Breast epithelium (tissue), 4 donors: ENCODE measurements at regions not wholly inside any gene's neighbourhood (a gene's known extent, or its start where the extent isn't known, plus 50 kb on each side); places are given as distances from the start of the nearest gene placed in this dataset.

Experiments used
- DNase-seq, 2 donors: peaks; one replicate each; pipeline ENCODE4 v3.0.0-alpha.2; 2019; ENCODE audit warnings: low spot score in 2 of 2
- H3K27ac ChIP-seq, 2 donors: fragments of 200-600 bp; sonication (generic) in 1 of 2; one replicate each; pipeline ENCODE4 v1.5.1; 2016 to 2019; ENCODE audit warnings: mild to moderate bottlenecking in 1 of 2
- H3K27me3 ChIP-seq, 2 donors: fragments of 200-600 bp; sonication (generic) in 1 of 2; one replicate each; pipeline versions ENCODE4 v1.5.1 to v1.6.0; 2017 to 2019; ENCODE audit warnings: control low read depth in 1 of 2, mild to moderate bottlenecking in 1 of 2
- H3K36me3 ChIP-seq: fragments of 200-600 bp; one replicate; pipeline ENCODE4 v1.5.1; 2019
- H3K4me1 ChIP-seq, 2 donors: fragments of 200-600 bp; sonication (generic); one replicate each; pipeline ENCODE4 v1.5.1; 2016 to 2019; ENCODE audit warnings: control low read depth in 1 of 2
- H3K4me3 ChIP-seq, 3 donors: fragments of 200-600 bp; sonication (generic); 1 replicate in 2 of 3; 2 replicates in 1 of 3; pipeline ENCODE4 v1.5.1; 2016 to 2019; ENCODE audit warnings: mild to moderate bottlenecking in 3 of 3, moderate library complexity in 2 of 3
- H3K9me3 ChIP-seq, 2 donors: fragments of 200-600 bp; sonication (generic) in 1 of 2; one replicate each; pipeline ENCODE4 v1.5.1; 2016 to 2019; ENCODE audit warnings: control low read depth in 1 of 2
- POLR2A ChIP-seq: fragments of 450-650 bp; IDR thresholded peaks from one replicate; pipeline ENCODE4 v1.6.1; 2016; ENCODE audit warnings: antibody characterized with exemption, mild to moderate bottlenecking, moderate library complexity
- POLR2AphosphoS5 ChIP-seq, 3 donors: sonication (generic); formaldehyde crosslinking; IDR thresholded peaks; one replicate each; pipeline ENCODE4 v1.6.1; 2017; ENCODE audit warnings: antibody characterized with exemption in 3 of 3
- intact Hi-C: fragments of 100-400 bp; cut with DNase I; formaldehyde crosslinking; loops from one replicate; pipeline ENCODE4 v1.15.1; 2023; ENCODE audit warnings: low total_unique reads
- TF ChIP-seq, protein P1 (sequence below), 3 donors: fragments of 450-650 bp; IDR thresholded peaks; one replicate each; pipeline ENCODE4 v1.5.1; 2016 to 2017; ENCODE audit warnings: antibody characterized with exemption in 3 of 3, mild to moderate bottlenecking in 3 of 3, moderate library complexity in 3 of 3

DNA sequence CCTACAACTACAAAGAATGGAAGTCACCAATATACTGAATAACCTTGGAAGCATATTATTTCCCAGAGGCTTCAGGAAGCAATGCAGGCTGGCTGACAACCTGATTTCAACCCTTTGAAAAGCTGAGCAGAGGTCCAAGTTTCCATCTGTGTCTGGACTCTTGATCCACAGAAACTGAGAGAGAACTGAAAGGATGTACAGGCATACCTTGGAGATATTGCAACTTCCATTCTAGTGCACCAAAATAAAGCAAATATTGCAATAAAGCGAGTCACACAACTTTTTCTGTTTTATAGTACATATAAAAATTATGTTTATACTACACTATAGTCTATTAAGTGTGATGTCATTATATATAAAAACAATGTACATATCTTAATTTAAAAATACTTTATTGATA, 85.3 kb downstream of the TYW3 start:
- Histone ChIP-seq H3K4me3 (no peak overlapping the region), H3K36me3 (no peaks in the 10 kb centered on the region), H3K27me3 (no peaks in the 10 kb centered on the region), H3K27ac (no peak overlapping the region), H3K9me3 (no peaks in the 10 kb centered on the region), H3K4me1 (no peaks in the 10 kb centered on the region)
- TF ChIP-seq POLR2AphosphoS5 (IDR thresholded peaks at IDR 0.05) (no peak), POLR2A (no peak)
- TF ChIP-seq, protein P1, sequence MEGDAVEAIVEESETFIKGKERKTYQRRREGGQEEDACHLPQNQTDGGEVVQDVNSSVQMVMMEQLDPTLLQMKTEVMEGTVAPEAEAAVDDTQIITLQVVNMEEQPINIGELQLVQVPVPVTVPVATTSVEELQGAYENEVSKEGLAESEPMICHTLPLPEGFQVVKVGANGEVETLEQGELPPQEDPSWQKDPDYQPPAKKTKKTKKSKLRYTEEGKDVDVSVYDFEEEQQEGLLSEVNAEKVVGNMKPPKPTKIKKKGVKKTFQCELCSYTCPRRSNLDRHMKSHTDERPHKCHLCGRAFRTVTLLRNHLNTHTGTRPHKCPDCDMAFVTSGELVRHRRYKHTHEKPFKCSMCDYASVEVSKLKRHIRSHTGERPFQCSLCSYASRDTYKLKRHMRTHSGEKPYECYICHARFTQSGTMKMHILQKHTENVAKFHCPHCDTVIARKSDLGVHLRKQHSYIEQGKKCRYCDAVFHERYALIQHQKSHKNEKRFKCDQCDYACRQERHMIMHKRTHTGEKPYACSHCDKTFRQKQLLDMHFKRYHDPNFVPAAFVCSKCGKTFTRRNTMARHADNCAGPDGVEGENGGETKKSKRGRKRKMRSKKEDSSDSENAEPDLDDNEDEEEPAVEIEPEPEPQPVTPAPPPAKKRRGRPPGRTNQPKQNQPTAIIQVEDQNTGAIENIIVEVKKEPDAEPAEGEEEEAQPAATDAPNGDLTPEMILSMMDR (IDR thresholded peaks at IDR 0.05), result no peak
- DNase-seq, result no peak
- intact Hi-C loops, result no loop called here

DNA sequence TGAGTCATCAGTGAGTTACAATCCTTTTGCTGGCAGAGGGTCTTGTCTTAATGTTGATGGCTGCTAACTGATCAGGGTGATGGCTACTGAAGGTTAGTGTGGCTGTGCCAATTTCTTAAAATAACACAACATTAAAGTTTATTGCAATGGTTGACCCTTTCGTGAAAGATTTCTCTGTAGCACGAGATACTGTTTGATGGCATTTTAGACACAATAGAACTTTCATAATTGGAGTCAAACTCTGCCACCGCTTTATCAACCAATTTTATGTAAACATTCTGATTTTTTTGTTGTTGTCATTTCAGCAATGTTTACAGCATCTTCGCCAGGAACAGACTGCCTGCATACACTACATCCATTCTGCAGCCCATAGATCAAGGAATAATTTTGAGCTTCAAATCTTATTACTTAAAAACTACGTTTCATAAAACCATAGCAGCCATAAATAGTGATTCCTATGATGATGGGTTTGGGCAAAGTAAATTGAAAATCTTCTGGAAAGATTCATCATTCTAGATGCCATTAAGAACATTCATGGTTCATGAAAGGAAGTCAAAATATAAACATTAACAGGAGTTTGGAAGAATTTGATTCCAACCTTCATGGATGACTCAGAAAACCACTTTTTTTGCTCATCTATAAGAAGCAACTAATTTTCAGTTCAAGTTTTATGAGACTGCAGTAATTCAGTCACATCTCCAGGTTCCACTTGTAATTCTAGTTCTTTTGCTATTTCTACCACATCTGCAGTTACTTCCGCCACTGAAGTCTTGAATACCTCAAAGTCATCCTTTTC, 85.9 kb downstream of the TYW3 start:
- no peak overlapping the region for H3K4me3 ChIP-seq
- TF ChIP-seq, protein P1 (IDR thresholded peaks at IDR 0.05), result no peak
- no peaks in the 10 kb centered on the region for H3K36me3 ChIP-seq
- DNase-seq, result no peak
- intact Hi-C loops, result no loop called here
- no peaks in the 10 kb centered on the region for H3K27me3 ChIP-seq
- H3K27ac ChIP-seq, result no peak overlapping the region
- H3K9me3 ChIP-seq, result no peaks in the 10 kb centered on the region
- H3K4me1 ChIP-seq, result no peaks in the 10 kb centered on the region

DNA sequence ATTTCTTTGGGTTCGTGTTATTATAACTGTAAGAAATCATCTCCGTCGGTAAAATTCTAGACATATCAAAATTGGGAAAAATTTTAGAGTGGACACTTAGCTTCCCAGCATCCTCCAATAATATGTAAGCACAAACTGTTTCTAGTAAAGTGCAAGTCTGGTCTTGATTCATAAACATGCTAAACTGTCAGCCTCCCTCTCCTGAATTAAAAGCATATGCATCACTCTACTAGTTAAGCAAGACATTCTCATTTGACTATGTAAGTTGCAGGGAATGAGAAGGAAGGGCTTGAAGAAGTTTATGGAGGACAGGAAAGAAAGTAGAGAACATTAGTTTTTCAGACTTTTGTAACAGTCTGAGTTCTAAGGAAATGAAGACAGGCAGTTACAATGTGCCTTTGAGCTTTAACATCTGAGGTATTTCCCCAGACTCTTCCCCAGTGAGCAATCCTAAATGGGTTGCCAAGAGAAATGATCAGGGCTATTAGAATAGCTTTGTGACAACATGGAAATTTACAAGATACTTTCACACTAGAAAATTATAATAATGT, 90.0 kb downstream of the TYW3 start:
- Histone ChIP-seq H3K9me3 (no peaks in the 10 kb centered on the region), H3K27ac (no peak overlapping the region), H3K4me1 (no peaks in the 10 kb centered on the region), H3K36me3 (no peaks in the 10 kb centered on the region), H3K27me3 (no peaks in the 10 kb centered on the region), H3K4me3 (no peak overlapping the region)
- intact Hi-C loops, result no loop called here
- no peak for DNase-seq
- TF ChIP-seq POLR2A, result no peak
- TF ChIP-seq POLR2AphosphoS5 (IDR thresholded peaks at IDR 0.05), result no peak
- TF ChIP-seq, protein P1 (IDR thresholded peaks at IDR 0.05), result no peak

DNA sequence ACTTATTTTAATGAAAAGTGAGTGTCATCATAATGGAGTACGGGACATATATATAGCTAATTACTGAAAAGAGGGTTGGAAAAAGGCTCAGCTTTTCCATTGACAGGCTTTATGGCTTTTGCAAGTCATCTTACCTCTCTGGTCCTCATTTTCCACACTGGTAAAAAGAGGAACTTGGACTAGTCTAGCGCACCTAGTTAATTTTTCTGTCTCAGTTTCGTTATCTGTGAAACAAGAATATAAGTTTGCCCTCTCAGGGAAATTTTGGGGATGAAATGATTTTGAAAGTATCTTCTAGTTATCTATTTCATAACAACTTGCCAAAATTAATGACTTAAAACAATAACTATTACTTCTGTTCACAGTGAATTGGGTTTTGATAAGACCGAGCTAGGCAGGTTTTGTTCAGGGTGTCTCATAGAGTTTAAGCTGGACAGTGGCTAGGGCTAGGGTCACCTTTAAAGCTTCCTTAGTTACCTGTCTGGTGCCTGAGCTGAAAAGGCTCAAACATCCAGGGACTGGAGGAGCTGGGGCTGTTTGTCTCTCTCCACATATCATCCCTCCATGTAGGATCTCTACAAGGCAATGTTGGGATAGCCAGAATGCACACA, 91.7 kb downstream of the TYW3 start:
- no peak overlapping the region for H3K4me3 ChIP-seq
- DNase-seq, result no peak
- no peak overlapping the region for H3K27ac ChIP-seq
- no peaks in the 10 kb centered on the region for H3K27me3 ChIP-seq
- no peaks in the 10 kb centered on the region for H3K36me3 ChIP-seq
- TF ChIP-seq, protein P1 (IDR thresholded peaks at IDR 0.05), result no peak
- no peak for TF ChIP-seq POLR2AphosphoS5 (IDR thresholded peaks at IDR 0.05)
- TF ChIP-seq POLR2A, result no peak
- intact Hi-C loops, result no loop called here
- H3K9me3 ChIP-seq, result no peaks in the 10 kb centered on the region
- no peaks in the 10 kb centered on the region for H3K4me1 ChIP-seq

DNA sequence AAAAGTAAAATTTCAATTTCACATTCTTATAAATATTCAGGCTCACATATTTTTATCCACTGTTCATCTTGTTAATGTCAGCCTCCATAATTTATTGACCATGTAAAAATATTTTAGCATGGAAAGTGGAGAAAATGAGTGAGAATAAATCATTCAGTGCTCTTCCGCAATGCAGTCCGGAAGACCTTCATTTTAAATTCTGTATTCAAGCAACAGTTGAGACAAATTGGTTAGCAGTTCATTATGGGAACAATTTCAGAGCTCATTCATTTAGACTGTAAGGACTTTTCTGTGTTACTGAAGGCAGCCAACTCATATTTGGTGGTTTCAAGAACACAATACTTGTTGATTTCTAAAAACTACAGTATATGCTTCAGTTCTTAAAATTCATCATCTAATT, 97.8 kb downstream of the TYW3 start:
- Histone ChIP-seq H3K36me3 (no peaks in the 10 kb centered on the region), H3K4me3 (no peak overlapping the region), H3K27ac (no peak overlapping the region), H3K4me1 (no peaks in the 10 kb centered on the region), H3K9me3 (no peaks in the 10 kb centered on the region), H3K27me3 (no peaks in the 10 kb centered on the region)
- intact Hi-C loops, result no loop called here
- no peak for TF ChIP-seq POLR2AphosphoS5 (IDR thresholded peaks at IDR 0.05)
- no peak for TF ChIP-seq POLR2A
- TF ChIP-seq, protein P1 (IDR thresholded peaks at IDR 0.05), result no peak
- DNase-seq, result no peak
